Hindlimb muscle (tissue), 1 donor: ENCODE measurements at regions not wholly inside any gene's neighbourhood (a gene's known extent, or its start where the extent isn't known, plus 50 kb on each side); places are given as distances from the start of the nearest gene placed in this dataset.
"Not testable (repeated sequence)": the region's sequence is repeated elsewhere in the genome, so short reads cannot be mapped to it uniquely, and the experiment has no call there.

Experiments used
- DNase-seq: peaks from one replicate; pipeline ENCODE4 v3.0.0-alpha.2; 2013

DNA sequence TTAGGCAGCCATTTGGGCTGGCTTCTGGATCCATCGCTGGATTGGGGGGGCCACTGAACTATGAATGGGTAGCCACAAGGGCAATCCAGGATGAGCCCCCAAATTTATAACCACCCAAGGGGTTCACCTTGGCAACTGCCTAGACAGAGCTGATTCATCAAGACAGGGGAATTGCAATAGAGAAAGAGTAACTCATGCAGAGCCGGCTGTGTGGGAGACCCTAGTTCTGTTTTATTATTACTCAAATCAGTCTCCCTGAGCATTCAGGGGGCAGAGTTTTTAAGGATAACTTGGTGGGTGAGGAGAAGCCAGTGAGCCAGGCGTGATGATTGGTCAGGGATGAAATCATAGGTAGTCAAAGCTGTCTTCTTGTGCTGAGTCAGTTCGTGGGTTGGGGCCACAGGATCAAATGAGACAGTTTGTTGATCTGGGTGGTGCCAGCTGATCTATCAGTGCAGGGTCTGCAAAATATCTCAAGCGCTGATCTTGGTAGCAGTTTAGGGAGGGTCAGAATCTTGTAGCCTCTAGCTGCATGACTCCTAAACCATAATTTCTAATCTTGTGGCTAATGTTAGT is 57.9 kb downstream of the DNAJB9 start:
- DNase-seq, result no peak

DNA sequence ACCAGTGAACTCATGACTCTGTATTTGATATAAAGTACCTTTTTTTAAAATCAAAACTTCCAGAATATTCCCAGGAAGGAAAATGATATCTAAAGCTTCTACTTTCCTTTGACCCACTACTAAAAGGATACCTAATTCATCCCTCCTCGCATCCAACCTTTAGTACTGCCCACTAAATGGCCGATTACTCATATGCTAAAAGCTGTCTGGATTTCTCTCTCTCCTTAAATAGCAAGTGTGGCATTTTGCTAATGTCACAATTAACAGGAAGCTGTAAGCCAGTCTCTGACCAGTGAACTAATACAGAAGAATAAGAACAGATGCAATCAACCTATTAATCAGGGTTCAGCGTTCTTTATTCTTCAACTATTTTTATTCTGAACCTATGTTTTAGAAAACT is 59.0 kb downstream of the DNAJB9 start:
- no peak for DNase-seq

GRCh38 chr7:108629651-108630400 is 60.2 kb downstream of the DNAJB9 start:
- DNase-seq, result peak; percentile 64

DNA sequence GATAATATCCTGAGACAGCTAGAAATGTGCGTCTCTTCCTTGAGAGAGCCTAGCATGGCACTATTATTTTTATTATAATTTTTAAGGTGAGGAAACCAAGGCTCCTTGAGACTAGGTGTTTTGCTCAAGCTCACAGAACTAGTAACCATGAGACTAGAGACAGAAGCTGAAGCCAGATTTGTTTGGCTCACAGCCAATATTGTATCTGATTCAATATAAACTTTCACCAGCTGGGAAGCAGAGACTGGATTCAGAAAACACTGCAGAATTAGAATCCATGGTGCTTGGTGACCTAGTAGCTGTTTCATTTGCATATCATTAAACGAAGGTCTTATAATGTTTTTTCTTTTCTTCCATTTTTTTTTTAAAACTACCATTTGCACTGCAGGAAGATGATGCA is 64.4 kb downstream of the DNAJB9 start:
- DNase-seq, result no peak

DNA sequence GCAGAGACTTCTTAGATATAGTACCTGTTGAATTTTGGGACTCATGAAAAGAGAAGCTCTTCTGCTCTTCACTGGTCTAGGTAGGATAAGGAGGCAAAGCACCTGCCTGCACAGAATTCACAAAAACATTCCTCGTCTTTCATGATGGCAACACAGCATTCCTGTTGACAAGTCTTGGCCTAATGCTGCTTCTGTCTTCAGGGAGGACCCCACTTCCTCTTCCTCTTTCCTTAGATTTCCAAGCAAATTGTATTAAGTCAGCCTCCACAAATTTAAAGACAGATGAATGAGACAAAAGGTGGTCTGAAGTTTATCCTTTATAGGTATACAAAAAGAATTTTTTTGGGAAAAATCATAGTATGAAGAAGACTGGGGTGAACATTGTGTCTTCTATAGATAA is 64.9 kb downstream of the DNAJB9 start:
- DNase-seq, result no peak

GRCh38 chr7:108637049-108637621 is 67.5 kb downstream of the DNAJB9 start:
- no peak for DNase-seq

DNA sequence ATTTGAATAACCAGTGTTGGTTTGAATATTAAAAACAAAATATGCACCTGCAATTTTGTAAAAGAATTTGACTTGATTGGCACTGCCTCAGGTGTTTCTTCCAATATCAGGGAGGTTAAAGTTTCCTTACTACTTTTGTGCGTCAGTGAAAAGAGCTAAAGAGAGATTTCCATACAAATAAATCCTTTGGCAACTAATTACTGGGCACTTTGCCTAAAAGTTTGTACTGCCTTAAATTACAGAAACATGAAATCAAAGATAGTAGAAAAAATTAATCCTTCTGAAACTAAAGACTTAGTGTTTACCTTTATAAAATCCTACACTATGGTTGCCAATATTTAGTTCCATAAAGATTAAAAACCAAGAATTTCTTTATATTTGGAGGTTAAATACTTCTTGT is 72.5 kb downstream of the DNAJB9 start:
- no peak for DNase-seq

DNA sequence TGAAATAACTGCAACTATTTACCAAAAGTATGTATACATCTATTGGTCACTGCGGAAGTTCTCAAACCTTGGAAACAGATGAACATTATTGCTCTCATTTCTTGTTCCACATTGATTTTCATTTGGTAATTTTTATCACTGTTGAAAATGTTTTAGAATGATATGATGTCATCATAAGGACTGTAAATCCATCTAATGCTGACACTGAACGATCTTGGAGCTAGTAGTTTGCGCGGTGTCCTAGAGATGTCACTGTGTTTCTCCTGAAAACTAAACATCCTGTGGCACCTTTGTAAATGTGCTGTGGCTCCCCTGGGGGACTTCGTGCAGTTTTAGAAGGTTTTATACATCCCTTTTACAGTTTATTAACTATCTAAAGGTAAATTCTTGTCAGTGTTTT is 73.5 kb downstream of the DNAJB9 start:
- no peak for DNase-seq

- no peak for DNase-seq
These were observed 79.3 kb downstream of the DNAJB9 start for GRCh38 chr7:108648989-108649388.

GRCh38 chr7:108650467-108650866 is 80.8 kb downstream of the DNAJB9 start:
- DNase-seq, result peak; percentile 30

GRCh38 chr7:108652886-108653285 is 83.2 kb downstream of the DNAJB9 start:
- DNase-seq, result no peak

GRCh38 chr7:108653526-108653925 is 83.9 kb downstream of the DNAJB9 start:
- DNase-seq, result no peak

DNA sequence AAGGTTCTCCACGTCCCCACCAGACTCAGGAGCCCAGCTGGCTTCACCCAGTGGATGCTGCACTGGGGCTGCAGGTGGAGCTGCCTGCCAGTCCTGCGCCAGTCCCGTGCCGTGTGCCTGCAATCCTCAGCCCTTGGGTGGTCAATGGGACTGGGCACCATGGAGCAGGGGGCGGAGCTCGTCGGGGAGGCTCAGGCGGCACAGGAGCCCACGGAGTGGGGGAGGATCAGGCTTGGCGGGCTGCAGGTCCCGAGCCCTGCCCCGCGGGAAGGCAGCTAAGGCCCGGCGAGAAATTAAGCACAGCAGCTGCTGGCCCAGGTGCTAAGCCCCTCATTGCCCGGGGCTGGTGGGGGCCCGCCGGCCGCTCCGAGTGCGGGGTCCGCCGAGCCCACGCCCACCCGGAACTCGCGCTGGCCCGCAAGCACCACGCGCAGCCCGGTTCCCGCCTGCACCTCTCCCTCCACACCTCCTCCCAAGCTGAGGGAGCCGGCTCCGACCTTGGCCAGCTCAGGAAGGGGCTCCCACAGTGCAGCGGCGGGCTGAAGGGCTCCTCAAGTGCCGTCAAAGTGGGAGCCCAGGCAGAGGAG is 87.6 kb downstream of the DNAJB9 start:
- DNase-seq, result not testable (repeated sequence)

- no peak for DNase-seq
These were observed 89.6 kb downstream of the DNAJB9 start for GRCh38 chr7:108659261-108659660.

DNA sequence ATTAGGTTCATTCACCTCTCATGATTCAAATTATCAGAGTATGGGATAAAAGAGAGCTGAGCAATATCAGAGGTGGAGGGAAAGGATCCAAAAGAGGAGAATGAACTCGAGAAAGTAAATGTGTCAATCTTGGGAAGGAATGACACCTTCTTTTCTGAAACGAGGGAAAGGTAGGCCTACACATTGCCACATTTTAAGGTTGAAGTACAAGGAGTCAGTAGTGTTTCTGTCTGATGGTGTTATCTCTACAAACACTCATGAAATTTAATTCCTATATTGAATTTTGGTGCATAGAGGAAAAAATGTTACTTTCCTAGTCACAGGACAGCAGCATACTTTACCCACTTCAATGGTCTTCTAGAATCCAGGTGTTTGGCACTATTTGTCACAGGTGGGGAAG is 90.2 kb downstream of the DNAJB9 start:
- DNase-seq, result no peak

- no peak for DNase-seq
These were observed 90.8 kb downstream of the DNAJB9 start for GRCh38 chr7:108660465-108660864.

- DNase-seq, result no peak
These were observed 93.2 kb downstream of the DNAJB9 start for GRCh38 chr7:108662783-108663362.

DNA sequence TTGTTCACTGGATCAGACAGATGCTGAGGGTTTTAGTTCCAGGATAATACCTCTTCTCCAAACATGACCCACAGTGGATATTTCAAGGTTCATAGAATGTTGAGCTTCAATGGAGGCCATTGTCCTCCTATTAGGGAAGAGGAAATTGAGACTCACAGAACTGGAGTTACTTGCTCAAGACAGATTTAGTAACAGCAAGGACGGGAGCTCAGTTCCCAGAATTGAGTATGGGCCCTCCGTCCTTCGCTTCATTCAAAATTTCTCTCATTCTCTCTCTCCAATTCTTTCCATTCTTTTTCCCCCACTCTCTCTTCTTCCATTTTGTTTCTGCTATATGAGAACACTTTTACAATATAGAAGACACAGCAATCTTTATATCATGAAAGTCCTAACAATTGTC is 94.0 kb downstream of the DNAJB9 start:
- DNase-seq, result no peak

GRCh38 chr7:108667216-108667615 is 97.5 kb downstream of the DNAJB9 start:
- no peak for DNase-seq

GRCh38 chr7:108669958-108670357 is 100.3 kb downstream of the DNAJB9 start:
- no peak for DNase-seq

DNA sequence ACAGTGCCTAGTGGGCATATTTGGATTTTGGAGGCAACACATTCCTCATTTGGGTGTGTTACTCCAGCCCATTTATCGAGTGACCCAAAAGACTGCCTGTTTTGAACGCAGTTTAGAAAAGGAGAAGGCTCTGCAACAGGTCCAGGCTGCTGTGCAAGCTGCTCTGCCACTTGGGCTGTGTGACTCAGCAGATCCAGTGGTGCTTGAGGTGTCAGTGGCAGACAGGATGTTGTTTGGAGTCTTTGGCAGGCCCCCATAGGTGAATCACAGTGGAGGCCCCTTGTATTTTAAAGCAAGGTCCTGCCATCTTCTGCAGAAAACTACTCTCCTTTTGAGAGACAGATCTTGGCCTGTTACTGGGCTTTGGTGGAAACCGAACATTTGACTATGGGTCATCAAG is 104.0 kb downstream of the DNAJB9 start:
- DNase-seq, result not testable (repeated sequence)

GRCh38 chr7:108684629-108685028 is 115.0 kb downstream of the DNAJB9 start:
- DNase-seq, result no peak

GRCh38 chr7:108686494-108686893 is 116.8 kb downstream of the DNAJB9 start:
- DNase-seq, result no peak
